ENCODE measurements at regions not wholly inside any gene's neighbourhood (a gene's known extent, or its start where the extent isn't known, plus 50 kb on each side); places are given as distances from the start of the nearest gene placed in this dataset.
"Not testable (repeated sequence)": the region's sequence is repeated elsewhere in the genome, so short reads cannot be mapped to it uniquely, and the experiment has no call there.

DNA sequence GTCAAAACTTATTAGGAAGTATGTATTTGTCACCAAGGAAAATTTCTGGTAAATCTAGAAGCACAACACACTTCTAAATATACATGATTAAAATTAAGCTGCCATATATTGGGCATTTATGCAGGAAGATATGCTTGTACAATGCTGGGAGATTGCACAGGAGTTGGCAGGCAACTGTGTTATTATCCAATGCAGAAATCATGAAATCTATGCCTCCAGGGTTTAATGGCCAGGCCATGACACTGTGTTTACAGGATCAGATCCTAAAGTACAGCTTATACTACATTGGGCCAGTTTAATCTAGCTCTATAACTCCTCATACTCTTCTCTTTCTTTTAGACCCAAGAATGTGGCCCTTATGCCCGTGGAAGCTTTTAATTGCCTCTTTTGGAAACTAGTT lies 391.4 kb upstream of the DPH6 start:
- no peak for DNase-seq

DNA sequence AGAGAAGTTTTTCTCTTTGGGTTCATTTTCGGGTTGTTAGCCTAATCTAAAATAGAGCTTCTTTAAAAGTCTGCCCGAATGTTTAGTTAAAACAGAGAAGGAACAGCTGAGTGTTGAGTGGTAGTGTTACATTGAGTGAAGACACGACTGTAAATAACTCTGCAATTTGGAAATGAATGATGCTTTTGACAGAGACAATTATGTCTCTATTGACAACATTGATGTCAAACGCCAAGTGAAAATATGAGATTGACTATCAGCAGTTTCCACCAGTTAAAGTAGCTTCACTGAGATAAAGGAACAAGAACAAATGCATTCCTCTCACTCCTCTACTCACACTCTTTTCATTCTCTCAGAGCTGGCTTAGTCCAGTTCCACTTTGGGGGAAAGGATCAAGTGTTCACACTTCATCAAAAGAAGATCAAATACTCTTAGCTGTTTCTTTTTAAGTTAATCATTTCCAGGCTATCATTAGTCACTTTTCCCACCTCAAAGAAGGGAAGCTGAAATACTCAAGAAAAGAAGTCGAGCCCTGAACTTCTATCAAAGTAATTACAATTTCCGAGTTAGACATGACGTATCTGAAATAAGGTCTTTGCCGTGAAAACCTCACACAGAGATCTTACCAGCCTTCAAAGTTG lies 399.1 kb upstream of the DPH6 start:
- no peak for DNase-seq

DNA sequence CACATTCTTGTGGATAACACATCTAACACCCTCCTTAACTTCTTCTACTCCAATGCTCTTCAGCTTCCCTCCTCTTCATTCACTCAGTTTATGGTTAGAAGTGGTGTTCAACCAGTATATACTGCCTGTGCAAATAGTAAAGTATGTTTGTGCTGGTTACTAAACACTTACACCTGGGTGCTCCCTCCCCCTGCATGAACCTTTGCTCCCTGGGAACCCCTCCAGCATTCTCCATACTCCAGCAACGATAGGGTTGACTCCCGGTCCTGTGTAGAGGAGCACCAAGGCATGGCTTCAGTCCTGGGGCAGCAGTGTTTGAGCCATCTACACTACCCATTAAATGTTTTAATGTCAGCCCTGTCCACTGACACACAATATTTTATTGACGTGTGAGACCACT lies 407.5 kb upstream of the DPH6 start:
- no peak for DNase-seq

DNA sequence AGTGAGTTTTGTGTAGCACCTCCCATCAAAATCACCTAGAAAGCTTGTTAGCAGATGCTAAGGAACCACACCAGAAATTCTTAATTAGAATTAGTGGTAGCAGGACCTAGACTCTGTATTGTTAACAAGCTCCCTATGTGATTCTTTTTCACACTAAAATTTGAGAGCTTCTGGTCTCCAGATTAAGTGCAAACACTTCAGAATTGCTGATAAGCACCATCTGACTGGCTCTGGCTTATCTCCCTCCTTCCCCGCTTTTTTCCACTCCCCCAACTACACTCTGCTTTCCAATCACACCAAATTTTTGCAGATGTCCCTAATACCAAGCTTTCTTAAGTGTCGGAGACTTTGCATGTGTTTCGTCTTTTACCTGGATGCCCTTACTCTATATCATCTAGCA lies 410.1 kb upstream of the DPH6 start:
- no peak for DNase-seq

DNA sequence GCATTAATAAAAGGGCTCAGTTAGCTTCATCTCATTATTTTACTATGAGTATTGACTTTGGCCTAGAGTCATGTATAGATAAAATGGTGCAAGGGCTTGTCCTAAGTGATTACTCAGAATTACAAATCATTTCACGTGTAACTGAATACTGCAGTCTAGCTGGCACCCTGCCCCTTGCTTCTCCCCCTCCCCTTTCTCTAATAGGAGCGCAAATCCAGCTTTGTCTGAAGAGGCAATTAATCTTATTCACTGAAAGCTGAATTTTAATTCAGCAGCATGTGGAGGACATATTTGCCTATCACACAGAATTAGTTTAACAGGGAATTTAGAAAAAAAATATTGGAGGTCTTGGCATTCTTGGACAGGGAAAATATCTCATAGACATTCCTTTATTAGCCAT lies 412.1 kb upstream of the DPH6 start:
- no peak for DNase-seq

DNA sequence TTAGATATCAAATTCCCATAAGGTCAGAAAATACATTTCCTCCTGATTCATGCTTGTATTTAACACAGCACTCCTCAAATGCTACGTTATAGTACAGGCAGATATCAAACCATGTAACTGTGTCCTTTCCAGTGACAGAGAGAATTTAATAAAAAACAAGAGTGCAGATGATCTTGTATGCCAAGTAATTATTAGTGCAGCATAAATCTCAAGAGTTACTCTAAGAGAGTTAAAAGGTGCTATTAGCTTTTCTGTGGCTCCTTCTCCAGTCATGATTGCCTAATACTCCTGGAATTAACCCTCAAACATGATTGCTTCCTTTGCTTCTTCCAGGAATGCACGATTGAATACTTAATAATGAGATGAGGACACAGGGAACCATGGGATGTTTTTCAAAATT lies 413.0 kb upstream of the DPH6 start:
- DNase-seq: no peak

DNA sequence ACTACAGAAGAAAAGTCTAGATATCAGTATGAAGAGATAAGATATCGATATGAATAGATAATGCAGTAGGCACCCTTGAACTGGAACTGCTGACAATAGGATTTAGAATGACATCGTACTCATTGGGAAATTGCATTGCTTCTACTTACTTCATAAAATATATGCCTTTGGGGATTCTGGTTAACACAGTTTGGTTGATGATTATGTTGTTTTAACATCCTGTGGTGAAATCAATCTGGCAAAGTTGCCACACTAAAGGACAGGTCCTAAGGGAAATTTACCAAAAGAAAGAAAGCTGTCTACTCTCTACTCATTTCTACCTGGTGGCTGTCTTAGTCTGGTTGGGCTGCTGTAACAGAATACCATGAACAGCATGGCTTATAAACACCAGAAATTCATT lies 417.4 kb upstream of the DPH6 start:
- DNase-seq: no peak

DNA sequence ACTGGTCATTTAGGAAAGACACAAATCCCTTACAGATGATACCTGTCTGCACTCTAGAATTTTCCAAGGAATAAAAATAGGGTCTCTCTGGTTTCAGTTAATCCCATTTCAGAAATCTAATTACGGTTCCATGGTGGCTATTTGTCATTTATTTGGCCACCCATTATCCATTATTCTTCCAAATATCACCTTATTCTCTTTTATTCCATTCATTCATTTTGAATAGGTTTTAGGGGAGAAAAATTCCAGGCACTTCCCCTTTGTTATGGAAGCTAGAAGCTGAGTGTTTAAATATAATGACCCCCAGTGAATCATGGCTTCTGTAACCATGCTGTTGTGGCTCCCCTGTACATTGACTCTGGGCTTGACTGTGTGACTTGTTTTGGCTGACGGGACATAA lies 420.8 kb upstream of the DPH6 start:
- no peak for DNase-seq

DNA sequence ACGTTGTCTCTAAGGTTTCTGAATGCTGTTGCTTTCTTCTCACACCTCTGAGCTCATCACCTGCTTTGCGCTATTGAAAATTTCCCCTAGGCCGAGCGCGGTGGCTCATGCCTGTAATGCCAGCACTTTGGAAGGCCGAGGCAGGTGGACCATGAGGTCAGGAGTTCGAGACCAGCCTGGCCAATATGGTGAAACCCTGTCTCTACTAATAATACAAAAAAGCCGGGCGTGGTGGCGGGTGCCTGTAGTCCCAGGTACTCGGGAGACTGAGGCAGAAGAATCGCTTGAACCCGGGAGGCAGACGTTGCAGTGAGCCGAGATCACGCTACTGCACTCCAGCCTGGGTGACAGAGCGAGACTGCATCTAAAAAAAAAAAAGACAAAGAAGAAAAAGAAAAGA lies 422.0 kb upstream of the DPH6 start:
- not testable (repeated sequence) for DNase-seq

DNA sequence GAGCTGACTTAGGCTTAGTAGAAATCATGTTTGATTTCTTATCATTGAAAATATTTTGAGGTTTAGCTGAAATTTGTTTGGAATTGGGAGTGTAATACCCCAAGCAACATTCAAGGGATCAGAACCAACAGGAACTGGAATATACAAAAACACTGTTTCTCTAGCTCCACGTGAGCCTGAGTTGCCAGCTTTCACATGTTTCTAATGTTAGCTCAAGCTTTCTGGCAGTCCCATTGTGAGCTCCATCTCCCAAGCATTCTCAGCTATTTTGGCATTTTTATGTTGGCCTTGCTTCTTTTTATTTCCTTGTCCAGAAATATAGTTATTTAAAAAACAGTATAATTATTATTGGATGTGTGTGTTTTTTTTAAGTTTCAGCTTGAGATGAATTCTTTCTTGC lies 427.1 kb upstream of the DPH6 start:
- DNase-seq: no peak

DNA sequence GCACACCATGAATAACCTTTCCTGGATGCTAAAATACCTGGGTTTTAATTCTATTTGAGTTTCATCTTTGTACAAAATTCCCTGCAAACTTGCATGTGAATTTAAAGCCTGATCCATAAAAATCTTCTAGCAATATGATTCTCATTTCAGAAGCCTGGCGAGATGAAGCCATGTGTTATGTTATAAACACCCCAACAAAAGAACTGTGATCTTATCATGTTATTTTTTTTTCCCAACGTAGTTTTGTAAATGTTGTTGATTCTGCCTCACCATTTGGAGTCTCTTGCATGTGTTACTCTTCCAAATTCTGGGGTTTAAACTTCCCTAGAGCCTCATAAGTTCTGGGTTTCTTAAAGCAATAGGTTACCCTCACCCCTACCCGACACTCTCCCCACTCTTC lies 428.1 kb upstream of the DPH6 start:
- DNase-seq: no peak

DNA sequence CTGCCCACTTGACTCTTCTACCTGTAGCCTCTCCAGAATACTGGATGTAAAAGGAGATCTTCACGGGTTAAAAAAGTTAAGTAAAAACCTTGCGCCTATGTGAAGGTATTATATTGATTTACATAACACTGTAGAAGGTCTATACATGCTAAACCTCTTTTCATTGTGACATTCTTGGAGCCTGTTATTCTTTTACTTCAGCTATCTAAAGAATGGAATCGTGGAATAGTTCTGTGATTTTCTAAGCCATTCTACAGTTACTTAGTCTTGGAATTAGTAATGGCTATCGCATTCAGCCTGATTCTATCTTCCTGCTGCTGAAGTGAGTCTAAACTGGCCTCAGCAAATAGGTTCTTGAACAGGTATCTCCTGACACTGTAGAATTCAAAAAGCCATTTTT lies 430.0 kb upstream of the DPH6 start:
- DNase-seq: no peak

DNA sequence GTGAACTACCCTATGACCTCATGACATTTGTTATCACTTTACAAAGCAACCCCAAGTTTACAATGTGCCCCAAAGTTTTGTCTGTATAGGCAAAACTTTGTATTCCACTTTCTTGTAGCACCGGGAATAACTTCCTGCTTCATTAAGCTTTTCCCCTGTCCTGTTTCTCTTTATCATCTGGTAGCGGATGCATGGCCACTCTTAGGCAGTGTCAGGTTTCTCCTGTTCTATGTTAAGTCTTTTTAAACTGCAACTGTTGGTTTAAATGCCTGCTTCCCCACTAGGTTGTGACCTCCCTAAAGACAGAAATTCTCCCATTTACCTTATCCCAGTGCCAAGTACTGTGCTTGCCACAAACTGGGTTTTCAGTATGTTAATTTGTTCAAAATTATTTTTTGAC lies 433.6 kb upstream of the DPH6 start:
- DNase-seq: no peak

DNA sequence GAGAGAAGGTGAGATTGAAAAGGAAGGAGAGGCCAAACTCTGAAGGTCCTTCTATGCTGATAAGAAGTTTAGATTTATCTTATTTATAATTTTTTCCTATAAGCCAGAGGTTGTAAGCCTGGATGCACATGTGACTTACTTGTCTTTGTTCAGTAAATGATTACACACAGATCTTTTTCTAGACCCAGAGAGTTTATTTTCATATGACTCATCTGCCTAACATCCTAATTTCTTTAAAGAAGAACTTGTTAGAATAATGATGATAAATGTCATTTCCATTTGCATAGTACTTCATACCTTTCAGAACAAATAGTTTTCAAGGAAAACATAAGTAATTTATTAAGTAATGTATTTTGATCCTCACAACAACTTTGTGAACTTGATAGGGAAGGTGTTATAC lies 434.8 kb upstream of the DPH6 start:
- no peak for DNase-seq

DNA sequence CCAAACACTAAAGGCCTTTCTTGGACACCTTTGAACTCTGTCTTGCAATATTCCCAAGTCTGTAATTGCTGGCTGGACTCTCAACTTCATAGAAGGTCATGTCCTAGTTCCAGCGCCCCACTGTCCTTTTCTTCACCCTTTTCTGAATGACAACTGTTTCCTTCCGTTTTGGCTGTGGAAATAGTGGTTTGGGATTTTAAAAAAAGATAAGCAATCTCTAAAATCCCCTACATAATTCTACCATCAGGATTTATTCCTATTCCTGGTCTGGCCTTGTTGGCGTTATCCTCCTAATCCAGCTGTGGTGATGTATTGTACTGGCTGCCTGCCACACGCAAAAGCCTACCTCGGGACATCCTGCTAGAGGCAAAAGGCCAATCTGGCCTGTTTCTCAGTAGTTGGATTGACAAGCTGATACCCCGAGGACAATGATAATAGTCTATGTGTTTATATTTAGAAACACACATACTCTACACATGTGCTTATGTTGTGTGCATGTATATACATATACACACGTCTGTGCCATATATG lies 440.3 kb upstream of the DPH6 start:
- no peak for DNase-seq

DNA sequence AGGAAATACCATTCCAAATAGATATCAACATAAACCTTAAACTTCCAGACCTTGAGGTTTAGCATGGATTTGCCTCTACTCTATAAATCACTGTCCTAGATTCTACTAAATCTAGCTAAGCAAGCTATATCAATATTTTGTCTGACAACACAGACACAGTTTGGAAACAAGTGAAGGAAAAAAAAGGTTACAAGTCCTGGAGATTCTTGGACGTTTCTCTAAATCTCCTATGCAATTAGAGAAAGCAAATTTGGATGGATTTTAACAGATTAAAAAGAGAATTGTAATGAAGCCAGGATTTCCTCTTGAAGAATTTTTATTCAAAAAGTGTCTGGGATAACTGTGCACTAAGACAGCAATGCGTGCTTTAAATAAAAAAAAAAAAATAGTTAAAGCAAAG lies 441.1 kb upstream of the DPH6 start:
- DNase-seq: no peak

DNA sequence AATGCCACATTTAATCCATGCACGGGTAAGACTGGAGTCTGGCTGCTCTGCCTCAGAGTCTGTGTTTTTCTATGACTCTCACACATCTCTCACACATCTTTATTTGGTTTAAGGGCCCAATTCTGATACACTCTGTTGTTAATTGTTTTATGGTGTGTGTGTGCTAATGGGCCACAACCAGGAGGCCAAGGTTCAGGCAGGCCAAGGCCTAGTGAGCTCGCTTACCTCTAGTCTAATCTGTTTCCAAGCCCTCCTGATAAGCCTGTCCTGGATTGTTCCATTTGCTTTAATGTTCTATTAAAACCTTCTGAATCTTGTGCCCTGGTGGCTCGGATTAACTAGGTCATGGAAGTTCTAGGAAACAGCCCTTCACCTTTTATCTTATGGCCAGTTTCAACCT lies 445.4 kb upstream of the DPH6 start:
- DNase-seq: no peak

DNA sequence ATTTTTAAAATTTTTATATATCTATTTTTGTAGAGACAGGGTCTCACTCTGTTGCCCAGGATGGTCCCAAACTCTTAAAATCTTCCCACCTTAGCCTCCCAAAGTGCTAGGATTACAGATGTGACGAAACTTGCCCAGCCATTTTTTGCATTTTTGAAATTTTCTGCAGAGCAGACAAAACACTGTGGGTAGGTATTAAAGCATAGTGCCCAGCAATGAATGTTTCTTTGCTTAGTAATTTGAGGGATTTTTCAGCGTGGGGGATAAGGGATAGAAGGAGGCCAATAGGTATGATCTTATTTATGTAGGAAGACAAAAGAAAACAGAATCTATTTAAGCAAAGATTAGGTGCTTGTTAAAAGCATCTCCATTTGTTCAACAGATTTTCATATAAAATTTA lies 446.8 kb upstream of the DPH6 start:
- no peak for DNase-seq

DNA sequence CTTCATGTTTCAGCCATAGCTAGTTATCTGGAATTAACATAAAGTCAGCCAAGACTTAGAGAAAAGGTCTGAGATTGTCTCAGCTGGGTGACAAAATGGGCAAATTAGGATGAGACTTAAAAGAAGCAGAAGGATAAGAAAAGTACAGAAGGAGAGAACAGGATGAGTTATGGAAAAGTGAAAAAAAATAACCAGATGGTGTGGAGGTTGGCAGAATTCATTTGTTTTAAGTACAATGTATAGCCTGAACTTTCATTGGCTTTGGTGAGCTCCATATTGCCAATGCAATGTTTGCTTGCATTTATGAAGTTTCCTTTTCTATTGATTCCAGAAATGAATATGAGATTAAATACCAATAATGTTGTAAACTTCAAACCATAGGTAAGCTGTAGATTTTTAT lies 447.2 kb upstream of the DPH6 start:
- DNase-seq: no peak

DNA sequence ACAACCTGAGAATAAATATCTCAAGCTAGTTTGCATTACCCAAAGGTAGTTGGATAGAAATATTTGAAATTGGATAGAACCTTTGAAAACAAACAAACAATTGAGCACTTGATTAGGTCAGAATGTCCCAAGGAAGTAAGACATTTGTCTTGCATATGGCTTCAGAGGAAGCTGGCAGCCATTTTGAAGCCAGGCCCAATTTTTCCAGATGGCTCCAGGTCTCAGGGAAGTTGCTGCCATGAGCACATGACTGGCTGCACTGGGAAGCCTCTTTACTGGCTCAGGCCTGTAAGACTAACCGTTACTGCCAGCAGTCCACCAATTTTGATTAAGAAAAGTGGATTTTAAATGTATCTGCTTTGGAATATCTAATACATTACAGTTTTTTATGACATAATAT lies 448.9 kb upstream of the DPH6 start:
- DNase-seq: no peak

DNA sequence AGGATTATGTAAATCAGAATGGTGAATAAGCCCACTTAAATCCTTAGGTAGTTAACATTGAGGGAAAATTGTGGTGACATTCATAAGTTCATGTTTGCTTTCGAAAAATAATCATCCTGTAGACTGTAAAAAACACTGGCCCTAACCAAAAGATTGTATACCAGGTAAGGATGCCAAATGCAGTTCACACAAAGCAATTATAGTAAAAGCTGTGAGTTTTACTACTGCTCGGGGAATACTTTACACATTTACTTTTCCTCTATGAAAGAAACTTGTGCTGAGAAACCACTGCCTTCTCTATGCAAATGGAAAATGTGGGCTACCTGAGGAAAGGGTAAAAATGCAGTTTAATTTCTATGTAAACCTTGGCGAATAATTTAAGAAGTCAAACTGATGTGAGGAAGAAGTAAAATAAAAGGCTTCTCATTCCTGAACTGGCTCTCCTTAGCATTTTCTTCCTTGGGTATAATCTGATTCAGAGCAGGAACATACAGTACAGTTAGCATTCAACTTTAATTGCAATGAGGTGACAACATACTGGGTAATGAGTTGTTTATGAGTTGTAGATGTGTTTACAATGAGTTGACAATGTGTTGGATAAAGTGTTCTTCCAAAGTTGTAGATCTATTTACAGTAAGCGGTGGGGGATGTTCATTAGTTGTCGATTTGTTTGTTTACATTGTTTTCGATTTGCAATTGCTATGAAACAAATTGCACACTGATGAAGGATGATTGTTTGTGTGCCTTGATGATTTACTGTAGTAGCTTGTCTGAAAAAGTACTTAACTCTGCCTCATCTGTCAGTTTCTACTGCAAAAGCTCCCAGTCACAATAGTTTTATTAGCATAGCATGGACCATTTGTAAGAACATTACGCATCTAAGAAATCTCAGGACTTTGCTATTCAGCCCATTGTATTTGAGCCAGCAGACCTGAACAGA lies 453.0 kb upstream of the DPH6 start:
- DNase-seq: no peak

DNA sequence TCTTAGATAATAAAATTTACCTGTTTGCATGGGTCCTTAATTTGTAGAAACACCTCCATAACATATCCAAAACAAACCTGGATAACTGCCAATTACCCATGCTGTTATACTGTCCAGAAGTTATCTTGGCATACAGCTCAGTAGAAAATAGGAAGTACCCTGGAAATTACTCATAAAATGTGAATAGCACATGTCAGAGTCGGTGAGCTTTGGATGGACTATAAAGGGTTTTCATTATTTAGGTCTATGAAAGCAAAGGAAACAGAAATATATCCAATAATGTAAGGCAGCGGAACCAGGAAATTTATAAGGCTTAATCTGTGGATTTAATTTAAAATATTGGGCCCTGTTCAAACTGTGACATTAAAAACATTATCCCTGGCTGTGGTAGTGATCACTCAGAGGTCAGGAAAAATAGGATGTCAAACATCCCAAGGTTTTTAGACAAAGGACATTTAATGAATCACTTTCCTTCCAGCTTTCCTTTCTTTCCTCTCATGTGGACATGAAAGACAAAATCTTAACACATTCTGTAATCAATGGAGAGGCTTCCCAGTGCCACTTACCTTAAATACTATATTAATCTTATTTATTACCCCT lies 459.0 kb upstream of the DPH6 start:
- DNase-seq: no peak

DNA sequence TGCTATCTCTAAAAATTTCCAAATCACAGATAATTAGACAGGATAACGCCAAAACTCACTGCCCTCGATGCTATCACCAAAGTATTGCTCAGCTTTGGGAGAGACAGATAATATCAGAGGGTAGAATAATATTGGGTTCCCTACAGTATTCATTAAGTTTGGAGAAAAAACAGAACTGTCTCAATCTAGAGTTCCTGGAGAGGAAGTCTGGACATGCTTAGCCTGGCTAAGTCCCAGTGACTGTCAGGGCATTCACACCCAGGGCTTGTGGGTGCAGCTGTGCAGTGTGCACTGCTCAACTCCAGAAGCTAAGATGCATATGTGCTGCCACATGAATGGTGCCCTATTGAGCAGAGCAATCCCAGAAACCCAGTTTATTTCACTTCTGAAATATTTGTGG lies 459.6 kb upstream of the DPH6 start:
- DNase-seq: no peak

DNA sequence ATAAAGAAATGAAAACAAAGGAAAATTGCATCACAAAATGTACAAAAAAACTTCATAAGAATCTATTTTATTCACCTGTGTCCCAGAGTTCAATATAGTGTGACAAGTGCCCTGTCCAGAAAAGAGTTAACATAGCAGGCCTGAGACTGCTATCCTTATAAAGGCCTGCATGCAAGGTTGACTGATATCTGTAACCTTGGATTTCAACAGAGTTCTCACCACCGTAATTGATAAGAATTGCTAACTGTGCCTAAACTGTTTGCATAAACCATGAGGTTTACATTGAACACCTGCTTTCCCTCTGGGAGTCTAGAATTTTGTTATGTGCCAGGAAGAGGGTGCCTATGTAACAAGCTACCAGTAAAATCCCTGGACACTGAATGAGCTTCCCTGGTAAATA lies 461.7 kb upstream of the DPH6 start:
- DNase-seq: no peak
